Esophagus squamous epithelium (tissue), 4 donors: ENCODE measurements at regions not wholly inside any gene's neighbourhood (a gene's known extent, or its start where the extent isn't known, plus 50 kb on each side); places are given as distances from the start of the nearest gene placed in this dataset.

ENCODE experiments used
- POLR2A ChIP-seq, 4 donors: fragments of 450-650 bp; IDR thresholded peaks; one replicate each; pipeline ENCODE4 v1.6.1; 2017; ENCODE audit warnings: antibody characterized with exemption in 4 of 4, mild to moderate bottlenecking in 4 of 4, moderate library complexity in 3 of 4
- TF ChIP-seq, protein P1 (sequence below), 6 experiments: fragments of 450-650 bp in 4 of 6; fragments of 200-600 bp in 2 of 6; sonication (generic) in 2 of 6; IDR thresholded peaks; one replicate each; pipeline ENCODE4 v1.5.1; 2016 to 2019; ENCODE audit warnings: antibody characterized with exemption in 6 of 6, mild to moderate bottlenecking in 4 of 6, moderate library complexity in 4 of 6

DNA sequence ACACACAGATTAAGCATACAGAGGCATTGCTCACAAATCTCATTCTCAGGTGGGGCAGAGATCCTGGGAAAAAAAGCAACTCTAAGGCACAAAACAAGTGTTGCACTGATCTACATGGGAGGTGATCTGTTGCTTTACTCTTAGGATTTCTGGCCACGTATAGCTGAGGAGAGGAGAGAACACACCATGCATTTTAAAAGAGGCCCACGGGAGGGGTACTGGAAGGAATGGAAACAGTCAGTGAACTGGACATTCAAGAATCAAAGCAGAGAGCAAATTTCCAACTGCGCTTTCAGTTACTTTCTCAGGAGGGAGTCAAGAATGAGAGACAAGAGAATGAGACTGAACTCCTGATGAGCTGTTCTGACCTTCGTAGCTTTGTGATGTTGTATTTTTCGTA, 1105.9 kb downstream of the CDH8 start:
- TF ChIP-seq, protein P1, sequence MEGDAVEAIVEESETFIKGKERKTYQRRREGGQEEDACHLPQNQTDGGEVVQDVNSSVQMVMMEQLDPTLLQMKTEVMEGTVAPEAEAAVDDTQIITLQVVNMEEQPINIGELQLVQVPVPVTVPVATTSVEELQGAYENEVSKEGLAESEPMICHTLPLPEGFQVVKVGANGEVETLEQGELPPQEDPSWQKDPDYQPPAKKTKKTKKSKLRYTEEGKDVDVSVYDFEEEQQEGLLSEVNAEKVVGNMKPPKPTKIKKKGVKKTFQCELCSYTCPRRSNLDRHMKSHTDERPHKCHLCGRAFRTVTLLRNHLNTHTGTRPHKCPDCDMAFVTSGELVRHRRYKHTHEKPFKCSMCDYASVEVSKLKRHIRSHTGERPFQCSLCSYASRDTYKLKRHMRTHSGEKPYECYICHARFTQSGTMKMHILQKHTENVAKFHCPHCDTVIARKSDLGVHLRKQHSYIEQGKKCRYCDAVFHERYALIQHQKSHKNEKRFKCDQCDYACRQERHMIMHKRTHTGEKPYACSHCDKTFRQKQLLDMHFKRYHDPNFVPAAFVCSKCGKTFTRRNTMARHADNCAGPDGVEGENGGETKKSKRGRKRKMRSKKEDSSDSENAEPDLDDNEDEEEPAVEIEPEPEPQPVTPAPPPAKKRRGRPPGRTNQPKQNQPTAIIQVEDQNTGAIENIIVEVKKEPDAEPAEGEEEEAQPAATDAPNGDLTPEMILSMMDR (IDR thresholded peaks at IDR 0.05) = no peak
- TF ChIP-seq POLR2A (IDR thresholded peaks at IDR 0.05) = no peak
